ENCODE measurements at regions not wholly inside any gene's neighbourhood (a gene's known extent, or its start where the extent isn't known, plus 50 kb on each side); places are given as distances from the start of the nearest gene placed in this dataset.

DNA sequence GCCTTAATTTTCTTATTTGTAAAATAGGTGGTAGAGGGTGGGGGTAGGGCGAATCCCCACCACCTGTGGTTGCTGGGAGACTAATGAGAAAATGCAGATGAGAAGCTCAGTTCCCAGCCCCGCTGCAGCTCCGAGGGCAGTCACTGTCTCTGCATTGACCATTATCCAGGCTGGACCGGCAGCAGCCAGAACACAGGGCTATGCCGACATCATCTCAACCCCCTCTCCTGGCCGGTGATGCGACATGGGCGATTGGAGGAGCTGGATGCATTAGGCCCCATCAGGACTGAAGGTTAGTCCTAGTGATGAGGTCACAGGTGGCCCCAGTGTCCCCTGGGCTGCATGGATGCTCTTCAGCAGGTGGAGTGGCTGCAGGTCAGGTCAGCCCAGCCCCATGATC lies 412.4 kb downstream of the CTTN start:
- Histone ChIP-seq H3K79me2 (replicated peaks; ENCODE audit: insufficient read depth, low read length) (no peaks in the 10 kb centered on the region), H2AFZ (ENCODE audit: low read depth, low read length) (no peak overlapping the region), H3K9me3 (ENCODE audit: low read length) (no peaks in the 10 kb centered on the region), H3K9me2 (ENCODE audit: insufficient read depth, low read length) (no peaks in the 10 kb centered on the region), H3K4me3 (ENCODE audit: low read length) (no peak overlapping the region), H3K9ac (ENCODE audit: low read length) (no peak overlapping the region), H4K20me1 (ENCODE audit: insufficient read depth) (no peaks in the 10 kb centered on the region), H3K27me3 (ENCODE audit: insufficient read depth, low read depth, low read length) (no peaks in the 10 kb centered on the region), H3F3A (ENCODE audit: insufficient read depth, low read length, poor library complexity, severe bottlenecking) (no peaks in the 10 kb centered on the region), H3K4me2 (ENCODE audit: low read length) (no peak overlapping the region), H3K27ac (ENCODE audit: low read length) (no peak overlapping the region), H3K36me3 (ENCODE audit: insufficient read depth, low read length) (no peaks in the 10 kb centered on the region)
- no peak for TF ChIP-seq CTCF (IDR thresholded peaks at IDR 0.05; ENCODE audit: poor library complexity, severe bottlenecking)
- no peak for TF ChIP-seq SMC3 (conservative IDR thresholded peaks at IDR 0.05; ENCODE audit: poor library complexity)
- no peak for TF ChIP-seq POLR2AphosphoS5 (IDR thresholded peaks at IDR 0.05)
- TF ChIP-seq EP300 (conservative IDR thresholded peaks at IDR 0.05; ENCODE audit: poor library complexity, severe bottlenecking), result no peak
- TF ChIP-seq EZH2 (IDR thresholded peaks at IDR 0.05; ENCODE audit: borderline replicate concordance, insufficient read depth, low read length, poor library complexity, severe bottlenecking), result no peak
- TF ChIP-seq REST (IDR thresholded peaks at IDR 0.05; ENCODE audit: borderline replicate concordance), result no peak
- no peak for TF ChIP-seq TAF1 (IDR thresholded peaks at IDR 0.05; ENCODE audit: low read depth)
- no peak for TF ChIP-seq MXI1 (conservative IDR thresholded peaks at IDR 0.05; ENCODE audit: poor library complexity, severe bottlenecking)

DNA sequence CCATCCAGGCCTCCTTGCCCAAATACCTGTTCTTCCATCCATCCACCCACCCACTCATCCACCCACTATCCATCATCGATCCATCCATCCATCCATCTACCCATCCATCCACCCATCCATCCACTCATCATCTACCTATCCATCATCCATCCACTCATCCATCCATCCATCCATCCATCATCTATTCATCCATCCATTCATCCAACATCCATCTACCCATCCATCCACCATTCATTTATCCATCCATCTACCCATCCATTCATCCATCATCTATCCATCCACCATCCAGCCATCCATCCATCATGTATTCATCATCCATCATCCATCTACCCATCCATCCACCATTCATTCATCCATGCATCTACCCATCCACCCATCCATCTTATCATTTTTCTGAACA lies 413.2 kb downstream of the CTTN start:
- Histone ChIP-seq H3K27ac (ENCODE audit: low read length) (no peak overlapping the region), H3F3A (ENCODE audit: insufficient read depth, low read length, poor library complexity, severe bottlenecking) (no peaks in the 10 kb centered on the region), H3K9me3 (ENCODE audit: low read length) (no peaks in the 10 kb centered on the region), H2AFZ (ENCODE audit: low read depth, low read length) (no peak overlapping the region), H3K9me2 (ENCODE audit: insufficient read depth, low read length) (no peaks in the 10 kb centered on the region), H3K27me3 (ENCODE audit: insufficient read depth, low read depth, low read length) (no peaks in the 10 kb centered on the region), H4K20me1 (ENCODE audit: insufficient read depth) (no peaks in the 10 kb centered on the region), H3K79me2 (replicated peaks; ENCODE audit: insufficient read depth, low read length) (no peaks in the 10 kb centered on the region), H3K9ac (ENCODE audit: low read length) (no peak overlapping the region), H3K36me3 (ENCODE audit: insufficient read depth, low read length) (no peaks in the 10 kb centered on the region), H3K4me2 (ENCODE audit: low read length) (no peak overlapping the region), H3K4me3 (ENCODE audit: low read length) (no peak overlapping the region)
- TF ChIP-seq EZH2 (IDR thresholded peaks at IDR 0.05; ENCODE audit: borderline replicate concordance, insufficient read depth, low read length, poor library complexity, severe bottlenecking) (no peak), TAF1 (IDR thresholded peaks at IDR 0.05; ENCODE audit: low read depth) (no peak), MXI1 (conservative IDR thresholded peaks at IDR 0.05; ENCODE audit: poor library complexity, severe bottlenecking) (no peak), RAD21 (conservative IDR thresholded peaks at IDR 0.05) (no peak), POLR2AphosphoS5 (IDR thresholded peaks at IDR 0.05) (no peak), REST (IDR thresholded peaks at IDR 0.05; ENCODE audit: borderline replicate concordance) (no peak), CTCF (IDR thresholded peaks at IDR 0.05; ENCODE audit: poor library complexity, severe bottlenecking) (no peak), EP300 (conservative IDR thresholded peaks at IDR 0.05; ENCODE audit: poor library complexity, severe bottlenecking) (no peak), SMC3 (conservative IDR thresholded peaks at IDR 0.05; ENCODE audit: poor library complexity) (no peak)
